Embryonic facial prominence (tissue), 1 donor: ENCODE measurements at regions not wholly inside any gene's neighbourhood (a gene's known extent, or its start where the extent isn't known, plus 50 kb on each side); places are given as distances from the start of the nearest gene placed in this dataset.
"Not testable (repeated sequence)": the region's sequence is repeated elsewhere in the genome, so short reads cannot be mapped to it uniquely, and the experiment has no call there.

Experiments used
- DNase-seq: peaks from one replicate; pipeline ENCODE4 v3.0.0-alpha.2; 2016; ENCODE audit errors: extremely low spot score

- no peak for DNase-seq
Observed at GRCh38 chr1:187891993-187892682, 1063.4 kb downstream of the PLA2G4A start.

- no peak for DNase-seq
Observed at GRCh38 chr1:187892683-187893039, 1063.9 kb downstream of the PLA2G4A start.

- DNase-seq = no peak
Observed at GRCh38 chr1:187893471-187893870, 1064.7 kb downstream of the PLA2G4A start.

GRCh38 chr1:187894349-187894748 is 1065.6 kb downstream of the PLA2G4A start:
- no peak for DNase-seq

- no peak for DNase-seq
Observed at GRCh38 chr1:187903223-187903622, 1074.5 kb downstream of the PLA2G4A start.

- DNase-seq = no peak
Observed at GRCh38 chr1:187909382-187909781, 1080.6 kb downstream of the PLA2G4A start.

- DNase-seq = no peak
Observed at GRCh38 chr1:187911820-187912219, 1083.1 kb downstream of the PLA2G4A start.

- DNase-seq = no peak
Observed at GRCh38 chr1:187920976-187921375, 1092.2 kb downstream of the PLA2G4A start.

- DNase-seq = no peak
Observed at GRCh38 chr1:187921426-187921825, 1092.7 kb downstream of the PLA2G4A start.

GRCh38 chr1:187922255-187922654 is 1093.5 kb downstream of the PLA2G4A start:
- no peak for DNase-seq

- no peak for DNase-seq
Observed at GRCh38 chr1:187924252-187924651, 1095.5 kb downstream of the PLA2G4A start.

- DNase-seq = no peak
Observed at GRCh38 chr1:187928288-187928687, 1099.5 kb downstream of the PLA2G4A start.

- DNase-seq = no peak
Observed at GRCh38 chr1:187928696-187929095, 1099.9 kb downstream of the PLA2G4A start.

- no peak for DNase-seq
Observed at GRCh38 chr1:187931776-187932175, 1103.0 kb downstream of the PLA2G4A start.

GRCh38 chr1:187933562-187934419 is 1105.0 kb downstream of the PLA2G4A start:
- no peak for DNase-seq

GRCh38 chr1:187936667-187937066 is 1107.9 kb downstream of the PLA2G4A start:
- no peak for DNase-seq

GRCh38 chr1:187938092-187938491 is 1109.3 kb downstream of the PLA2G4A start:
- DNase-seq = no peak

- no peak for DNase-seq
Observed at GRCh38 chr1:187942986-187943385, 1114.2 kb downstream of the PLA2G4A start.

- no peak for DNase-seq
Observed at GRCh38 chr1:187943606-187944403, 1115.1 kb downstream of the PLA2G4A start.

- DNase-seq = not testable (repeated sequence)
Observed at GRCh38 chr1:187946661-187947060, 1117.9 kb downstream of the PLA2G4A start.

- DNase-seq = no peak
Observed at GRCh38 chr1:187947359-187947758, 1118.6 kb downstream of the PLA2G4A start.

- DNase-seq = no peak
Observed at GRCh38 chr1:187948170-187948794, 1119.5 kb downstream of the PLA2G4A start.
